ENCODE measurements at regions not wholly inside any gene's neighbourhood (a gene's known extent, or its start where the extent isn't known, plus 50 kb on each side); places are given as distances from the start of the nearest gene placed in this dataset.

DNA sequence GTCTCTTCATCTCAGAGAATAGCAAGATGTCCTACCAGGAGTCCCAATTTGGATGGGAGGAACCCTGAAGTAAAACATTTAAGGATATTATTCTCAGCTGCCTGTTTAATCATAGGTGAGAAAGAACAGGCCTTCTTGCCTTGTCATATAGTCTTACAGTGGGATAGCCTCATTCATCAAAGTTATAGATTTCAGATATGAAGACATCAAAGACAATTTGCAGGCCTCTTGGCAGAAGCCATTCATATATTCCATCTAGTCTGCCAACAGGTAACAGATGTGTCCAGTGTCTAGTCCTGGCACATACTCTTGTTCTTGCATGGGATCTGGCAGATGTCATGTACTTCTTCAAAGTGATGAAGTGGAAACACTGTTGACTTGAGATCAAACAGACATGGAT is 601.3 kb upstream of the GHITM start:
- no peak for DNase-seq (ENCODE audit: low spot score)
- H2BK5ac ChIP-seq (ENCODE audit: low read length) = no peak overlapping the region
- no peak overlapping the region for H3K4ac ChIP-seq (ENCODE audit: low read length)
- H4K8ac ChIP-seq (ENCODE audit: low read depth, low read length) = no peak overlapping the region
- H3K14ac ChIP-seq (ENCODE audit: low read length) = no peak overlapping the region
- H3K79me1 ChIP-seq (ENCODE audit: low read depth, low read length) = no peaks in the 10 kb centered on the region
- H2BK120ac ChIP-seq (ENCODE audit: low read depth, low read length) = no peak overlapping the region
- no peak overlapping the region for H2AK5ac ChIP-seq (ENCODE audit: low read depth, low read length)
- no peak overlapping the region for H2AFZ ChIP-seq (ENCODE audit: low read length)
- H3K27me3 ChIP-seq (ENCODE audit: control insufficient read depth in 3 of 3, insufficient read depth in 3 of 3, low read depth in 1 of 3, low read length in 3 of 3) = no peaks in the 10 kb centered on the region
- H3K9ac ChIP-seq (ENCODE audit: low read depth, low read length, poor library complexity) = no peak overlapping the region
- H4K91ac ChIP-seq (ENCODE audit: low read depth, low read length, poor library complexity) = no peak overlapping the region
- H3K36me3 ChIP-seq (replicated peaks in 1 of 2; ENCODE audit: control insufficient read depth in 2 of 2, insufficient read depth in 2 of 2, low read length in 2 of 2) = no peaks in the 10 kb centered on the region
- no peak overlapping the region for H2BK15ac ChIP-seq (ENCODE audit: low read length)
- peaks cover 6 to 16% of the 10 kb centered on the region in 2 donors for H3K4me1 ChIP-seq (ENCODE audit: control insufficient read depth in 2 of 2, insufficient read depth in 1 of 2, low read depth in 1 of 2, low read length in 2 of 2)
- H3K27ac ChIP-seq (replicated peaks; ENCODE audit: low read length) = no peak overlapping the region
- H3K18ac ChIP-seq (ENCODE audit: low read length) = no peak overlapping the region
- H3K4me2 ChIP-seq (ENCODE audit: insufficient read depth, low read length, poor library complexity, severe bottlenecking) = no peak overlapping the region
- H3K4me3 ChIP-seq (ENCODE audit: low read length in 2 of 2) = no peak overlapping the region
- no peak overlapping the region for H3K23ac ChIP-seq (ENCODE audit: low read depth, low read length, poor library complexity)
- H2BK12ac ChIP-seq (ENCODE audit: low read length) = no peak overlapping the region
- no peaks in the 10 kb centered on the region for H3K9me3 ChIP-seq (replicated peaks in 1 of 2; ENCODE audit: control insufficient read depth in 2 of 2, insufficient read depth in 1 of 2, low read depth in 1 of 2, low read length in 2 of 2)

DNA sequence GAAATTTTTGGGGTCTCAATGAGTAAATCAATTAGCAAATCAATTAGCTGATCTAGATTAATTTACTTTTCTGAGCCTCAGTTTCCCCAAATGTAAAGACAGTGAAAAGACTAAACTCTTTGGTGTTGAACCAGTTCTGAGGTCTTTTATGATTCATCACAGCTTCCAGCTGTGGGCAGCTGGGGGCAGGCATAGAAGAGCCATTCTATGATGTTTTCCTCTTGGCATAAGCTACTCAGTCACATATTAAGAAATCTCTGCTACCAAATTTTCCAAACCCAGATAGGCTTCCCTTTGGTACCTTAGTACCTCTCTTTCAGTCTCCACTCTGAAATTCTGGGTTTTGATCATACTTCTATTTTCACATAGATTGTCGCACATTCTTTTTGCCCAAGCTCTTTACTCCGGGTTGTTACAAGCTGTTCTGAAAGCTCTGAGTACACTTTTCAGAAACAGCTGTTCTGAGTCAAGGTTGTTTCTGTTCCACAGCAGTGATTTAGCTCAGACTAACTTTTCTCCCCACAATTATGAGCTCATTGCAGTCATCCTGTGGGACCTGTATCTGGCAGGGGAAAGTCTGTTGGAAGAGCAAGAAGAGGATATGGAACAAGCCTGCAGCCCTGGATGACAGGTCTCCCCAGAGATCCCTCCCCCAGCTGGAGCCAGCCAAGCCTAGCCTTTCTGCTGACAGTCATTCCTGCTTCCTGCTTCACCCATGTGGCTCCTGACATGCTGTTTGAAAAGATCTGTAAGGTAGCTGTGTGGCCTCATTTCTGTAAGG is 599.6 kb upstream of the GHITM start:
- Histone ChIP-seq H2AFZ (ENCODE audit: low read length) (no peak overlapping the region), H3K14ac (ENCODE audit: low read length) (no peak overlapping the region), H3K4ac (ENCODE audit: low read length) (no peak overlapping the region), H3K79me1 (ENCODE audit: low read depth, low read length) (no peaks in the 10 kb centered on the region), H3K18ac (ENCODE audit: low read length) (no peak overlapping the region), H2AK5ac (ENCODE audit: low read depth, low read length) (no peak overlapping the region), H3K4me1 (ENCODE audit: control insufficient read depth in 2 of 2, insufficient read depth in 1 of 2, low read depth in 1 of 2, low read length in 2 of 2) (peaks cover 7 to 25% of the 10 kb centered on the region in 2 donors), H3K27ac (replicated peaks; ENCODE audit: low read length) (no peak overlapping the region), H2BK15ac (ENCODE audit: low read length) (no peak overlapping the region), H3K9me3 (replicated peaks in 1 of 2; ENCODE audit: control insufficient read depth in 2 of 2, insufficient read depth in 1 of 2, low read depth in 1 of 2, low read length in 2 of 2) (no peaks in the 10 kb centered on the region), H4K8ac (ENCODE audit: low read depth, low read length) (no peak overlapping the region), H3K27me3 (ENCODE audit: control insufficient read depth in 3 of 3, insufficient read depth in 3 of 3, low read depth in 1 of 3, low read length in 3 of 3) (no peaks in the 10 kb centered on the region), H3K4me3 (ENCODE audit: low read length in 2 of 2) (no peak overlapping the region), H4K91ac (ENCODE audit: low read depth, low read length, poor library complexity) (no peak overlapping the region), H3K36me3 (replicated peaks in 1 of 2; ENCODE audit: control insufficient read depth in 2 of 2, insufficient read depth in 2 of 2, low read length in 2 of 2) (no peaks in the 10 kb centered on the region), H2BK12ac (ENCODE audit: low read length) (no peak overlapping the region), H3K4me2 (ENCODE audit: insufficient read depth, low read length, poor library complexity, severe bottlenecking) (no peak overlapping the region), H3K23ac (ENCODE audit: low read depth, low read length, poor library complexity) (no peak overlapping the region), H2BK120ac (ENCODE audit: low read depth, low read length) (peak overlapping the region; percentile 73), H3K9ac (ENCODE audit: low read depth, low read length, poor library complexity) (no peak overlapping the region), H2BK5ac (ENCODE audit: low read length) (no peak overlapping the region)
- no CpG with 5 or more reads among the region's 2 CpGs for WGBS, 2 donors (ENCODE audit: extremely low coverage in 2 of 2, insufficient read length in 2 of 2, insufficient replicate concordance in 1 of 2)
- DNase-seq (ENCODE audit: low spot score) = no peak

DNA sequence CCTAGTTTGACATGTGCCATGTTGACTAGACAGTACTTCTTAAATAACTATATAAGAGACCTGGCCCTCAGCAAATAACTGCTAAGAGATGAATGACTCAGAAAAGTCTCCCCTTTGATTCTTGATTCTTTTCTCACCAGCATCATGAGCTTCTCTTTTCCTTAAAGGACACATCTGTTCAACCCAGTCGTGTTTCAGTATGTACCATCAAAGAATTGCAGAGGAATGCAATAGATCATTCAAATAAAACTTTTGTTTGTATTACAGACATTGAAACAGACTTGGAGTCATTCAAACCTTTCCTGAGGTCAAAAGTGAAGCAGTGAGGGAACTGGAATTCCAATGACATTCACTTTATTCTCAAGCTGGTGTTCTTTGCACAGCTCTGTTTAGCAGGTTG is 598.3 kb upstream of the GHITM start:
- Histone ChIP-seq H3K4me1 (ENCODE audit: control insufficient read depth in 2 of 2, insufficient read depth in 1 of 2, low read depth in 1 of 2, low read length in 2 of 2) (peaks cover 10 to 28% of the 10 kb centered on the region in 2 donors), H2BK5ac (ENCODE audit: low read length) (no peak overlapping the region), H3K4me3 (ENCODE audit: low read length in 2 of 2) (no peak overlapping the region), H2AK5ac (ENCODE audit: low read depth, low read length) (no peak overlapping the region), H3K4ac (ENCODE audit: low read length) (no peak overlapping the region), H3K79me1 (ENCODE audit: low read depth, low read length) (no peaks in the 10 kb centered on the region), H3K9me3 (replicated peaks in 1 of 2; ENCODE audit: control insufficient read depth in 2 of 2, insufficient read depth in 1 of 2, low read depth in 1 of 2, low read length in 2 of 2) (no peaks in the 10 kb centered on the region), H3K18ac (ENCODE audit: low read length) (no peak overlapping the region), H3K4me2 (ENCODE audit: insufficient read depth, low read length, poor library complexity, severe bottlenecking) (no peak overlapping the region), H3K36me3 (replicated peaks in 1 of 2; ENCODE audit: control insufficient read depth in 2 of 2, insufficient read depth in 2 of 2, low read length in 2 of 2) (no peaks in the 10 kb centered on the region), H3K9ac (ENCODE audit: low read depth, low read length, poor library complexity) (no peak overlapping the region), H2AFZ (ENCODE audit: low read length) (peak overlapping the region; percentile 16), H4K8ac (ENCODE audit: low read depth, low read length) (no peak overlapping the region), H3K14ac (ENCODE audit: low read length) (no peak overlapping the region), H3K23ac (ENCODE audit: low read depth, low read length, poor library complexity) (no peak overlapping the region), H2BK120ac (ENCODE audit: low read depth, low read length) (no peak overlapping the region), H2BK12ac (ENCODE audit: low read length) (no peak overlapping the region), H3K27ac (replicated peaks; ENCODE audit: low read length) (no peak overlapping the region), H4K91ac (ENCODE audit: low read depth, low read length, poor library complexity) (no peak overlapping the region), H3K27me3 (ENCODE audit: control insufficient read depth in 3 of 3, insufficient read depth in 3 of 3, low read depth in 1 of 3, low read length in 3 of 3) (no peaks in the 10 kb centered on the region), H2BK15ac (ENCODE audit: low read length) (no peak overlapping the region)
- no CpG with 5 or more reads among the region's 1 CpG for WGBS, 2 donors (ENCODE audit: extremely low coverage in 2 of 2, insufficient read length in 2 of 2, insufficient replicate concordance in 1 of 2)
- no peak for DNase-seq (ENCODE audit: low spot score)

DNA sequence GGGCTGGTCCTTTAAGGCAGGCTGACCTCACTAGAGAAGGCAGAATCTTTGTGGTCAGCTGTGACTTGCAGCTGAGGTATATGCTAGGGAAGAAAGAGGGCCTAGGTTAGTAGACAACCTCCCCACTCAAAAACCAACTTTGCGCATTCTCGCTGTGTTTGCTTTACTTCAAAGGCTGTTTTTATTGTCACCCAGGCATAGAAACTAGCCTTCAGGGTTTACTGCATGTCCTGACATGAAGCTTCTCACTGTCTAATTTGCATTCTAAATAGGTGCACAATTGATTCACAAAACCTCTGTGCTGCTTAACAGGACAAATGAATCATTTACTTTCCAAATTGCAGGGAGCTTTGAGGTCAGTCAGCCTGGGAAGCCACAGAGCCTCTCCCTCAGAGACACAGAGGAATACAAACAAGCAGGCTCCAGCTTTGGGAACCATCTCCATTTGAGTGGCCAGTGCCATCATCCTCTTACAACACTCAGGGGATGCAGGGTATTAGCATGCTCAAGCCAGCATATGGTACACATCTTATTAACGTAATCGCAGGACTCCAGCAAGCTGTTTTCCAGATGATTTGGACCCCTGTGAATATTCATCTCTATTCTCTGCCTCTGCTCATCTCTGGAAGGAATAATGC is 596.4 kb upstream of the GHITM start:
- H3K79me1 ChIP-seq (ENCODE audit: low read depth, low read length) = no peaks in the 10 kb centered on the region
- no peak overlapping the region for H3K27ac ChIP-seq (replicated peaks; ENCODE audit: low read length)
- no peak overlapping the region for H3K4me3 ChIP-seq (ENCODE audit: low read length in 2 of 2)
- H2AFZ ChIP-seq (ENCODE audit: low read length) = peak overlapping the region; percentile 80
- no peak overlapping the region for H4K8ac ChIP-seq (ENCODE audit: low read depth, low read length)
- no peak overlapping the region for H4K91ac ChIP-seq (ENCODE audit: low read depth, low read length, poor library complexity)
- H3K9ac ChIP-seq (ENCODE audit: low read depth, low read length, poor library complexity) = no peak overlapping the region
- no peak overlapping the region for H2AK5ac ChIP-seq (ENCODE audit: low read depth, low read length)
- H3K18ac ChIP-seq (ENCODE audit: low read length) = peak overlapping the region; percentile 40
- DNase-seq (ENCODE audit: low spot score) = no peak
- no peak overlapping the region for H2BK12ac ChIP-seq (ENCODE audit: low read length)
- H2BK15ac ChIP-seq (ENCODE audit: low read length) = no peak overlapping the region
- no peaks in the 10 kb centered on the region for H3K36me3 ChIP-seq (replicated peaks in 1 of 2; ENCODE audit: control insufficient read depth in 2 of 2, insufficient read depth in 2 of 2, low read length in 2 of 2)
- H2BK120ac ChIP-seq (ENCODE audit: low read depth, low read length) = no peak overlapping the region
- no peak overlapping the region for H3K23ac ChIP-seq (ENCODE audit: low read depth, low read length, poor library complexity)
- no peaks in the 10 kb centered on the region for H3K9me3 ChIP-seq (replicated peaks in 1 of 2; ENCODE audit: control insufficient read depth in 2 of 2, insufficient read depth in 1 of 2, low read depth in 1 of 2, low read length in 2 of 2)
- H3K4me2 ChIP-seq (ENCODE audit: insufficient read depth, low read length, poor library complexity, severe bottlenecking) = no peak overlapping the region
- no peaks in the 10 kb centered on the region for H3K27me3 ChIP-seq (ENCODE audit: control insufficient read depth in 3 of 3, insufficient read depth in 3 of 3, low read depth in 1 of 3, low read length in 3 of 3)
- H3K4me1 ChIP-seq (ENCODE audit: control insufficient read depth in 2 of 2, insufficient read depth in 1 of 2, low read depth in 1 of 2, low read length in 2 of 2) = peaks cover 13 to 31% of the 10 kb centered on the region in 2 donors
- H2BK5ac ChIP-seq (ENCODE audit: low read length) = no peak overlapping the region
- no peak overlapping the region for H3K14ac ChIP-seq (ENCODE audit: low read length)
- no CpG with 5 or more reads among the region's 4 CpGs for WGBS, 2 donors (ENCODE audit: extremely low coverage in 2 of 2, insufficient read length in 2 of 2, insufficient replicate concordance in 1 of 2)
- H3K4ac ChIP-seq (ENCODE audit: low read length) = no peak overlapping the region
